ENCODE measurements at regions not wholly inside any gene's neighbourhood (a gene's known extent, or its start where the extent isn't known, plus 50 kb on each side); places are given as distances from the start of the nearest gene placed in this dataset.
"Not testable (repeated sequence)": the region's sequence is repeated elsewhere in the genome, so short reads cannot be mapped to it uniquely, and the experiment has no call there.

GRCh38 chr6:86789779-86790411, 147.4 kb upstream of the HTR1E start:
- Mint-ChIP-seq H3K4me1 (ENCODE audit: low read depth) (no peaks in the 10 kb centered on the region), H3K9me3 (no peaks in the 10 kb centered on the region), H3K36me3 (ENCODE audit: insufficient read depth) (no peaks in the 10 kb centered on the region), H3K4me3 (no peak overlapping the region), H3K27me3 (ENCODE audit: low read depth) (no peaks in the 10 kb centered on the region)
- ATAC-seq (no peak), DNase-seq (no peak)

GRCh38 chr6:86782328-86782727, 155.0 kb upstream of the HTR1E start:
- no peak for DNase-seq
- Mint-ChIP-seq H3K9me3 (no peaks in the 10 kb centered on the region), H3K4me3 (no peak overlapping the region), H3K4me1 (ENCODE audit: low read depth) (no peaks in the 10 kb centered on the region), H3K27me3 (ENCODE audit: low read depth) (no peaks in the 10 kb centered on the region), H3K36me3 (ENCODE audit: insufficient read depth) (no peaks in the 10 kb centered on the region)
- ATAC-seq = no peak

- no peak for ATAC-seq
Observed at GRCh38 chr6:86780923-86781322, 156.4 kb upstream of the HTR1E start.

GRCh38 chr6:86775893-86776292, 161.4 kb upstream of the HTR1E start:
- Mint-ChIP-seq H3K4me1 (ENCODE audit: low read depth) (no peaks in the 10 kb centered on the region), H3K9me3 (no peaks in the 10 kb centered on the region), H3K27me3 (ENCODE audit: low read depth) (no peaks in the 10 kb centered on the region), H3K36me3 (ENCODE audit: insufficient read depth) (no peaks in the 10 kb centered on the region), H3K4me3 (no peak overlapping the region)
- ATAC-seq (no peak), DNase-seq (no peak)

More at GRCh38 chr6:86780923-86781322, 156.4 kb upstream of the HTR1E start:
- no peaks in the 10 kb centered on the region for H3K27me3 Mint-ChIP-seq (ENCODE audit: low read depth)
- no peaks in the 10 kb centered on the region for H3K4me1 Mint-ChIP-seq (ENCODE audit: low read depth)
- DNase-seq = no peak
- no peaks in the 10 kb centered on the region for H3K36me3 Mint-ChIP-seq (ENCODE audit: insufficient read depth)
- H3K9me3 Mint-ChIP-seq = no peaks in the 10 kb centered on the region
- H3K4me3 Mint-ChIP-seq = no peak overlapping the region

GRCh38 chr6:86765211-86765610, 172.1 kb upstream of the HTR1E start:
- ATAC-seq = no peak
- peaks cover 9% of the 10 kb centered on the region for H3K9me3 Mint-ChIP-seq
- no peaks in the 10 kb centered on the region for H3K4me1 Mint-ChIP-seq (ENCODE audit: low read depth)
- no peak overlapping the region for H3K4me3 Mint-ChIP-seq
- H3K36me3 Mint-ChIP-seq (ENCODE audit: insufficient read depth) = no peaks in the 10 kb centered on the region
- no peaks in the 10 kb centered on the region for H3K27me3 Mint-ChIP-seq (ENCODE audit: low read depth)
- no peak for DNase-seq

GRCh38 chr6:86759953-86760352, 177.4 kb upstream of the HTR1E start:
- H3K27me3 Mint-ChIP-seq (ENCODE audit: low read depth); H3K9me3 Mint-ChIP-seq; H3K4me3 Mint-ChIP-seq; H3K4me1 Mint-ChIP-seq (ENCODE audit: low read depth); DNase-seq; H3K36me3 Mint-ChIP-seq (ENCODE audit: insufficient read depth); ATAC-seq: not testable (repeated sequence)

GRCh38 chr6:86756640-86757229, 180.6 kb upstream of the HTR1E start:
- Mint-ChIP-seq H3K4me3 (no peak overlapping the region), H3K27me3 (ENCODE audit: low read depth) (no peaks in the 10 kb centered on the region), H3K4me1 (ENCODE audit: low read depth) (no peaks in the 10 kb centered on the region), H3K9me3 (peaks cover 4% of the 10 kb centered on the region), H3K36me3 (ENCODE audit: insufficient read depth) (no peaks in the 10 kb centered on the region)
- ATAC-seq = no peak
- no peak for DNase-seq

GRCh38 chr6:86744048-86744447, 193.3 kb upstream of the HTR1E start:
- Mint-ChIP-seq H3K27me3 (ENCODE audit: low read depth) (no peaks in the 10 kb centered on the region), H3K9me3 (peaks cover 9% of the 10 kb centered on the region), H3K4me1 (ENCODE audit: low read depth) (no peaks in the 10 kb centered on the region), H3K36me3 (ENCODE audit: insufficient read depth) (no peaks in the 10 kb centered on the region), H3K4me3 (no peak overlapping the region)
- DNase-seq (no peak), ATAC-seq (no peak)

- H3K36me3 Mint-ChIP-seq (ENCODE audit: insufficient read depth) = no peaks in the 10 kb centered on the region
- no peaks in the 10 kb centered on the region for H3K27me3 Mint-ChIP-seq (ENCODE audit: low read depth)
- DNase-seq (no peak), ATAC-seq (no peak)
- peaks cover 21% of the 10 kb centered on the region for H3K9me3 Mint-ChIP-seq
- H3K4me1 Mint-ChIP-seq (ENCODE audit: low read depth) = no peaks in the 10 kb centered on the region
- no peak overlapping the region for H3K4me3 Mint-ChIP-seq
Observed at GRCh38 chr6:86738078-86738477, 199.2 kb upstream of the HTR1E start.

GRCh38 chr6:86731631-86732030, 205.7 kb upstream of the HTR1E start:
- not testable (repeated sequence) for DNase-seq; H3K4me1 Mint-ChIP-seq (ENCODE audit: low read depth); H3K4me3 Mint-ChIP-seq; H3K36me3 Mint-ChIP-seq (ENCODE audit: insufficient read depth); H3K27me3 Mint-ChIP-seq (ENCODE audit: low read depth); ATAC-seq
- H3K9me3 Mint-ChIP-seq = peaks cover 16% of the 10 kb centered on the region

GRCh38 chr6:86730772-86731171, 206.6 kb upstream of the HTR1E start:
- not testable (repeated sequence) for H3K4me3 Mint-ChIP-seq; H3K4me1 Mint-ChIP-seq (ENCODE audit: low read depth); H3K36me3 Mint-ChIP-seq (ENCODE audit: insufficient read depth); DNase-seq; ATAC-seq; H3K27me3 Mint-ChIP-seq (ENCODE audit: low read depth)
- peaks cover 16% of the 10 kb centered on the region for H3K9me3 Mint-ChIP-seq

GRCh38 chr6:86730216-86730615, 207.1 kb upstream of the HTR1E start:
- DNase-seq = no peak
- Mint-ChIP-seq H3K27me3 (ENCODE audit: low read depth) (no peaks in the 10 kb centered on the region), H3K9me3 (peaks cover 16% of the 10 kb centered on the region), H3K4me1 (ENCODE audit: low read depth) (no peaks in the 10 kb centered on the region), H3K36me3 (ENCODE audit: insufficient read depth) (no peaks in the 10 kb centered on the region), H3K4me3 (no peak overlapping the region)
- no peak for ATAC-seq

GRCh38 chr6:86728976-86729375, 208.4 kb upstream of the HTR1E start:
- Mint-ChIP-seq H3K4me3 (no peak overlapping the region), H3K4me1 (ENCODE audit: low read depth) (no peaks in the 10 kb centered on the region), H3K27me3 (ENCODE audit: low read depth) (no peaks in the 10 kb centered on the region), H3K36me3 (ENCODE audit: insufficient read depth) (no peaks in the 10 kb centered on the region), H3K9me3 (peaks cover 15% of the 10 kb centered on the region)
- ATAC-seq = no peak
- DNase-seq = no peak

GRCh38 chr6:86724695-86725094, 212.6 kb upstream of the HTR1E start:
- H3K36me3 Mint-ChIP-seq (ENCODE audit: insufficient read depth) = no peaks in the 10 kb centered on the region
- no peaks in the 10 kb centered on the region for H3K27me3 Mint-ChIP-seq (ENCODE audit: low read depth)
- DNase-seq = no peak
- no peak overlapping the region for H3K4me3 Mint-ChIP-seq
- ATAC-seq = no peak
- peaks cover 3% of the 10 kb centered on the region for H3K9me3 Mint-ChIP-seq
- no peaks in the 10 kb centered on the region for H3K4me1 Mint-ChIP-seq (ENCODE audit: low read depth)

- H3K4me3 Mint-ChIP-seq = no peak overlapping the region
- no peaks in the 10 kb centered on the region for H3K4me1 Mint-ChIP-seq (ENCODE audit: low read depth)
- no peaks in the 10 kb centered on the region for H3K36me3 Mint-ChIP-seq (ENCODE audit: insufficient read depth)
- no peak for ATAC-seq
- DNase-seq = no peak
- H3K9me3 Mint-ChIP-seq = peaks cover 3% of the 10 kb centered on the region
- H3K27me3 Mint-ChIP-seq (ENCODE audit: low read depth) = no peaks in the 10 kb centered on the region
Observed at GRCh38 chr6:86723729-86724128, 213.6 kb upstream of the HTR1E start.

Data from activated T-cell treated with anti-CD3 and anti-CD28 coated beads, Interleukin-2, amount 50 U/mL, for 4 hours (primary cell).